ENCODE measurements at regions not wholly inside any gene's neighbourhood (a gene's known extent, or its start where the extent isn't known, plus 50 kb on each side); places are given as distances from the start of the nearest gene placed in this dataset.
A peak's percentile ranks its signal among the peaks of the same experiment; 100 is the strongest.

GRCh38 chr13:67740871-67741535 lies 510.9 kb upstream of the PCDH9 start:
- Histone ChIP-seq H3K4me3 (no peak overlapping the region), H3K27ac (no peak overlapping the region)

- Histone ChIP-seq H3K27ac (peak overlapping the region in 2 of 21 experiments; percentile 36 to 43), H3K4me3 (no peak overlapping the region)
Measured at GRCh38 chr13:67736646-67737420, 506.7 kb upstream of the PCDH9 start.

GRCh38 chr13:67735651-67736050 lies 505.5 kb upstream of the PCDH9 start:
- H3K27ac ChIP-seq, result no peak overlapping the region

GRCh38 chr13:67726979-67727378 lies 496.8 kb upstream of the PCDH9 start:
- no peak overlapping the region for H3K4me3 ChIP-seq
- no peak overlapping the region for H3K27ac ChIP-seq

More at GRCh38 chr13:67735651-67736050, 505.5 kb upstream of the PCDH9 start:
- no peak overlapping the region for H3K4me3 ChIP-seq

GRCh38 chr13:67725999-67726398 lies 495.9 kb upstream of the PCDH9 start:
- Histone ChIP-seq H3K27ac (no peak overlapping the region), H3K4me3 (no peak overlapping the region)

- Histone ChIP-seq H3K27ac (no peak overlapping the region), H3K4me3 (no peak overlapping the region)
Measured at GRCh38 chr13:67713571-67713970, 483.4 kb upstream of the PCDH9 start.

GRCh38 chr13:67696775-67697174 lies 466.6 kb upstream of the PCDH9 start:
- Histone ChIP-seq H3K27ac (no peak overlapping the region), H3K4me3 (no peak overlapping the region)

GRCh38 chr13:67664502-67664901 lies 434.4 kb upstream of the PCDH9 start:
- Histone ChIP-seq H3K4me3 (no peak overlapping the region), H3K27ac (no peak overlapping the region)

- Histone ChIP-seq H3K27ac (no peak overlapping the region), H3K4me3 (no peak overlapping the region)
Measured at GRCh38 chr13:67662997-67663396, 432.9 kb upstream of the PCDH9 start.

GRCh38 chr13:67652887-67653286 lies 422.8 kb upstream of the PCDH9 start:
- no peak overlapping the region for H3K27ac ChIP-seq
- no peak overlapping the region for H3K4me3 ChIP-seq

- H3K27ac ChIP-seq, result no peak overlapping the region
- H3K4me3 ChIP-seq, result no peak overlapping the region
Measured at GRCh38 chr13:67651908-67652465, 421.9 kb upstream of the PCDH9 start.

GRCh38 chr13:67650471-67650870 lies 420.3 kb upstream of the PCDH9 start:
- Histone ChIP-seq H3K27ac (no peak overlapping the region), H3K4me3 (no peak overlapping the region)

GRCh38 chr13:67645874-67646467 lies 415.8 kb upstream of the PCDH9 start:
- H3K27ac ChIP-seq, result no peak overlapping the region
- H3K4me3 ChIP-seq, result no peak overlapping the region

- Histone ChIP-seq H3K4me3 (no peak overlapping the region), H3K27ac (no peak overlapping the region)
Measured at GRCh38 chr13:67643516-67644055, 413.4 kb upstream of the PCDH9 start.

GRCh38 chr13:67642657-67643056 lies 412.5 kb upstream of the PCDH9 start:
- no peak overlapping the region for H3K4me3 ChIP-seq

GRCh38 chr13:67635754-67636153 lies 405.6 kb upstream of the PCDH9 start:
- no peak overlapping the region for H3K4me3 ChIP-seq
- H3K27ac ChIP-seq, result no peak overlapping the region

More at GRCh38 chr13:67642657-67643056, 412.5 kb upstream of the PCDH9 start:
- H3K27ac ChIP-seq, result no peak overlapping the region

GRCh38 chr13:67632590-67632989 lies 402.5 kb upstream of the PCDH9 start:
- Histone ChIP-seq H3K4me3 (no peak overlapping the region), H3K27ac (no peak overlapping the region)

GRCh38 chr13:67630640-67631039 lies 400.5 kb upstream of the PCDH9 start:
- Histone ChIP-seq H3K27ac (no peak overlapping the region), H3K4me3 (no peak overlapping the region)

- Histone ChIP-seq H3K27ac (no peak overlapping the region), H3K4me3 (no peak overlapping the region)
Measured at GRCh38 chr13:67623630-67624029, 393.5 kb upstream of the PCDH9 start.

GRCh38 chr13:67620665-67621064 lies 390.5 kb upstream of the PCDH9 start:
- Histone ChIP-seq H3K4me3 (no peak overlapping the region), H3K27ac (no peak overlapping the region)

Data from skin epidermis (tissue), 12 donors.